RCC 7860 (cell line): ENCODE measurements at regions not wholly inside any gene's neighbourhood (a gene's known extent, or its start where the extent isn't known, plus 50 kb on each side); places are given as distances from the start of the nearest gene placed in this dataset.
"Not testable (repeated sequence)": the region's sequence is repeated elsewhere in the genome, so short reads cannot be mapped to it uniquely, and the experiment has no call there.

Source experiments
- DNase-seq: peaks from one replicate; pipeline ENCODE4 v3.0.0-alpha.2; 2015; ENCODE audit warnings: low spot score
- FAIRE-seq: peaks from 2 replicates; lab custom pipeline; 2012; peaks lifted over from hg19 to GRCh38; lab: Jason Lieb, UNC

- not testable (repeated sequence) for FAIRE-seq, DNase-seq
These were observed 111.5 kb upstream of the FIBIN start for GRCh38 chr11:26882363-26882880.

- DNase-seq (no peak), FAIRE-seq (no peak)
These were observed 102.4 kb upstream of the FIBIN start for GRCh38 chr11:26891501-26891900.

GRCh38 chr11:26896719-26897118, 97.2 kb upstream of the FIBIN start:
- no peak for FAIRE-seq
- no peak for DNase-seq

- DNase-seq (no peak), FAIRE-seq (no peak)
These were observed 95.1 kb upstream of the FIBIN start for GRCh38 chr11:26898799-26899198.

- no peak for FAIRE-seq
- no peak for DNase-seq
These were observed 92.8 kb upstream of the FIBIN start for GRCh38 chr11:26901162-26901561.

- FAIRE-seq = no peak
- no peak for DNase-seq
These were observed 89.8 kb upstream of the FIBIN start for GRCh38 chr11:26904132-26904531.

GRCh38 chr11:26904801-26905200, 89.1 kb upstream of the FIBIN start:
- FAIRE-seq (no peak), DNase-seq (no peak)

GRCh38 chr11:26905368-26905767, 88.5 kb upstream of the FIBIN start:
- DNase-seq (no peak), FAIRE-seq (no peak)

GRCh38 chr11:26909515-26909914, 84.4 kb upstream of the FIBIN start:
- DNase-seq (no peak), FAIRE-seq (no peak)

GRCh38 chr11:26909991-26910591, 83.8 kb upstream of the FIBIN start:
- DNase-seq (no peak), FAIRE-seq (no peak)

GRCh38 chr11:26914968-26915367, 78.9 kb upstream of the FIBIN start:
- FAIRE-seq (no peak), DNase-seq (no peak)

- FAIRE-seq (no peak), DNase-seq (no peak)
These were observed 77.1 kb upstream of the FIBIN start for GRCh38 chr11:26916805-26917204.

GRCh38 chr11:26928582-26928981, 65.3 kb upstream of the FIBIN start:
- FAIRE-seq (no peak), DNase-seq (no peak)

- no peak for DNase-seq
- FAIRE-seq = no peak
These were observed 64.0 kb upstream of the FIBIN start for GRCh38 chr11:26929806-26930517.

- DNase-seq (no peak), FAIRE-seq (no peak)
These were observed 63.2 kb upstream of the FIBIN start for GRCh38 chr11:26930518-26931247.

- FAIRE-seq (no peak), DNase-seq (no peak)
These were observed 62.7 kb upstream of the FIBIN start for GRCh38 chr11:26931248-26931631.

GRCh38 chr11:26931881-26932280, 62.0 kb upstream of the FIBIN start:
- DNase-seq (no peak), FAIRE-seq (no peak)

- FAIRE-seq (no peak), DNase-seq (no peak)
These were observed 57.8 kb upstream of the FIBIN start for GRCh38 chr11:26936109-26936508.

GRCh38 chr11:26937386-26937785, 56.5 kb upstream of the FIBIN start:
- no peak for DNase-seq
- FAIRE-seq = no peak

- FAIRE-seq, DNase-seq: not testable (repeated sequence)
These were observed 53.4 kb upstream of the FIBIN start for GRCh38 chr11:26940501-26940900.

- no peak for FAIRE-seq
These were observed 51.6 kb upstream of the FIBIN start for GRCh38 chr11:26942356-26942755.

GRCh38 chr11:26943636-26944035, 50.3 kb upstream of the FIBIN start:
- FAIRE-seq (no peak), DNase-seq (no peak)

More at GRCh38 chr11:26942356-26942755, 51.6 kb upstream of the FIBIN start:
- DNase-seq = no peak
